IMR-90 (cell line): ENCODE measurements at regions not wholly inside any gene's neighbourhood (a gene's known extent, or its start where the extent isn't known, plus 50 kb on each side); places are given as distances from the start of the nearest gene placed in this dataset.

ENCODE experiments used
- ATAC-seq: fragments of 200-7000 bp; cut with Tn5 transposase; 2 replicates; pipeline ENCODE4 v1.9.1; 2020; ENCODE audit warnings: low read depth, mild to moderate bottlenecking, moderate library complexity
- BruUV-seq: library from RNA; stranded (reverse); fragments of 400-500 nt; replicated peaks from 2 replicates; lab custom pipeline; 2021; lab: Mats Ljungman, UMichigan
- CTCF ChIA-PET: fragments of 300-600 bp; formaldehyde crosslinking; extraction: SDS; loops from one replicate; lab custom pipeline; 2021; ENCODE audit warnings: antibody characterized with exemption; lab: Yijun Ruan, JAX
- POLR2A ChIA-PET: fragments of 300-600 bp; sonication (Branson Sonifier 250); formaldehyde crosslinking; loops from one replicate; lab custom pipeline; 2022; ENCODE audit warnings: antibody characterized with exemption; ENCODE audit not compliant: unreplicated experiment; lab: Charles Lee
- DNase-seq: peaks from one replicate; pipeline ENCODE4 v3.0.0; 2013
- H2AFZ ChIP-seq: replicated peaks from 2 replicates; pipeline ENCODE3; 2013; ENCODE audit warnings: low read length, mild to moderate bottlenecking; ENCODE audit not compliant: poor library complexity
- H2AK5ac ChIP-seq: 2 replicates; pipeline ENCODE4 v1.6.1; 2013; ENCODE audit warnings: low read depth, low read length, inconsistent platforms
- H2AK9ac ChIP-seq: replicated peaks from 2 replicates; pipeline ENCODE3; 2013; ENCODE audit warnings: mild to moderate bottlenecking, low read depth, low read length, moderate library complexity; ENCODE audit not compliant: poor library complexity
- H2BK120ac ChIP-seq: 2 replicates; pipeline ENCODE4 v1.6.1; 2013; ENCODE audit warnings: low read depth, low read length, inconsistent platforms
- H2BK15ac ChIP-seq: 3 replicates; pipeline ENCODE4 v1.6.1; 2013; ENCODE audit warnings: low read depth, low read length, inconsistent platforms
- H2BK20ac ChIP-seq: 2 replicates; pipeline ENCODE4 v1.6.1; 2013; ENCODE audit warnings: low read depth, mild to moderate bottlenecking, inconsistent platforms, low read length, moderate library complexity
- H2BK5ac ChIP-seq: 2 replicates; pipeline ENCODE4 v1.6.1; 2013; ENCODE audit warnings: mild to moderate bottlenecking, low read depth, low read length, inconsistent platforms; ENCODE audit not compliant: poor library complexity, severe bottlenecking
- H3K14ac ChIP-seq: replicated peaks from 2 replicates; pipeline ENCODE4 v1.6.1; 2013; ENCODE audit warnings: low read depth, low read length, inconsistent platforms
- H3K18ac ChIP-seq: 2 replicates; pipeline ENCODE4 v1.6.1; 2013; ENCODE audit warnings: low read depth, low read length, control low read depth
- H3K23ac ChIP-seq: 2 replicates; pipeline ENCODE4 v1.6.1; 2013; ENCODE audit warnings: low read depth, low read length, inconsistent platforms
- H3K27ac ChIP-seq: 2 replicates; pipeline ENCODE4 v1.5.1; 2013; ENCODE audit warnings: mild to moderate bottlenecking, control low read depth, low read length; ENCODE audit not compliant: insufficient read depth
- H3K27me3 ChIP-seq: 2 replicates; pipeline ENCODE4 v1.6.1; 2013; ENCODE audit warnings: low read length; ENCODE audit not compliant: control insufficient read depth, insufficient read depth
- H3K36me3 ChIP-seq: 2 replicates; pipeline ENCODE4 v1.6.1; 2013; ENCODE audit warnings: low read length, mixed read lengths; ENCODE audit not compliant: control insufficient read depth, insufficient read depth
- H3K4ac ChIP-seq: 2 replicates; pipeline ENCODE4 v1.6.1; 2013; ENCODE audit warnings: low read depth, low read length, inconsistent platforms
- H3K4me1 ChIP-seq: 2 replicates; pipeline ENCODE4 v1.6.1; 2013; ENCODE audit warnings: low read length, mixed read lengths; ENCODE audit not compliant: control insufficient read depth, insufficient read depth
- H3K4me2 ChIP-seq: 2 replicates; pipeline ENCODE4 v1.6.1; 2013; ENCODE audit warnings: low read depth, mild to moderate bottlenecking, control low read depth, low read length, moderate library complexity
- H3K4me3 ChIP-seq: 2 replicates; pipeline ENCODE4 v1.5.1; 2013; ENCODE audit warnings: low read depth, mild to moderate bottlenecking, control low read depth, low read length, moderate library complexity; ENCODE audit not compliant: insufficient read depth
- H3K56ac ChIP-seq: 2 replicates; pipeline ENCODE4 v1.6.1; 2013; ENCODE audit warnings: low read length, inconsistent platforms; ENCODE audit not compliant: insufficient read depth; ENCODE audit errors: extremely low read depth
- H3K79me1 ChIP-seq, 2 experiments: 2 replicates each; pipeline ENCODE4 v1.6.1; 2013; ENCODE audit warnings: low read length in 2 of 2, inconsistent platforms in 1 of 2, low read depth in 1 of 2
- H3K9ac ChIP-seq: 2 replicates; pipeline ENCODE4 v1.6.1; 2013; ENCODE audit warnings: low read depth, low read length, control low read depth
- H3K9me1 ChIP-seq: 2 replicates; pipeline ENCODE4 v1.6.1; 2013; ENCODE audit warnings: low read length, inconsistent platforms; ENCODE audit not compliant: insufficient read depth
- H3K9me3 ChIP-seq: 2 replicates; pipeline ENCODE4 v1.6.1; 2013; ENCODE audit warnings: low read length; ENCODE audit not compliant: control insufficient read depth, insufficient read depth
- H4K20me1 ChIP-seq: 2 replicates; pipeline ENCODE4 v1.6.1; 2013; ENCODE audit warnings: low read length, inconsistent platforms; ENCODE audit not compliant: insufficient read depth
- H4K5ac ChIP-seq: 2 replicates; pipeline ENCODE4 v1.6.1; 2013; ENCODE audit warnings: mild to moderate bottlenecking, low read depth, low read length, control low read depth
- H4K8ac ChIP-seq, 2 experiments: 2 replicates each; pipeline ENCODE4 v1.6.1; 2013; ENCODE audit warnings: low read depth in 2 of 2, low read length in 2 of 2, control low read depth in 1 of 2, inconsistent platforms in 1 of 2
- H4K91ac ChIP-seq: 2 replicates; pipeline ENCODE4 v1.6.1; 2013; ENCODE audit warnings: low read depth, low read length, inconsistent platforms; ENCODE audit not compliant: insufficient read depth
- BHLHE40 ChIP-seq: fragments of 150-350 bp; IDR thresholded peaks from 2 replicates; pipeline ENCODE4 v1.6.1; 2016; ENCODE audit warnings: mild to moderate bottlenecking, low read depth, low read length
- CEBPB ChIP-seq: IDR thresholded peaks from 2 replicates; pipeline ENCODE4 v1.6.1; 2012; ENCODE audit warnings: low read depth, low read length, improper control_type of control experiment
- CTCF ChIP-seq: conservative IDR thresholded peaks from 2 replicates; pipeline ENCODE4 v1.5.1; 2012; ENCODE audit warnings: mild to moderate bottlenecking, low read depth, low read length, improper control_type of control experiment
- ELK1 ChIP-seq: fragments of 150-350 bp; IDR thresholded peaks from 2 replicates; pipeline ENCODE4 v1.6.1; 2016; ENCODE audit warnings: low read depth, mild to moderate bottlenecking, low read length, moderate library complexity, borderline replicate concordance
- MXI1 ChIP-seq: IDR thresholded peaks from 2 replicates; pipeline ENCODE4 v1.6.1; 2012; ENCODE audit warnings: low read depth, mild to moderate bottlenecking, low read length, moderate library complexity, borderline replicate concordance
- POLR2A ChIP-seq: IDR thresholded peaks from 2 replicates; pipeline ENCODE4 v1.6.1; 2012; ENCODE audit warnings: mild to moderate bottlenecking, low read depth, low read length
- RCOR1 ChIP-seq: IDR thresholded peaks from 2 replicates; pipeline ENCODE4 v1.6.1; 2012; ENCODE audit warnings: mild to moderate bottlenecking, low read length, improper control_type of control experiment; ENCODE audit not compliant: insufficient replicate concordance
- RFX5 ChIP-seq: IDR thresholded peaks from 2 replicates; pipeline ENCODE4 v1.8.0; 2012; ENCODE audit warnings: low read depth, mild to moderate bottlenecking, low read length, moderate library complexity
- SMC3 ChIP-seq: fragments of 150-350 bp; IDR thresholded peaks from 2 replicates; pipeline ENCODE4 v1.6.1; 2016; ENCODE audit warnings: low read depth, mild to moderate bottlenecking, antibody characterized with exemption, low read length, moderate library complexity
- USF2 ChIP-seq: fragments of 150-350 bp; IDR thresholded peaks from 2 replicates; pipeline ENCODE4 v1.6.1; 2017; ENCODE audit warnings: mild to moderate bottlenecking, antibody characterized with exemption, low read length, low read depth
- WGBS, 2 experiments: methylation state at CpG; one replicate each; pipeline versions ENCODE4 v1.1.5 to v1.1.7; 2013; ENCODE audit warnings: missing lambda C conversion rate in 2 of 2; ENCODE audit not compliant: insufficient read length in 1 of 2; ENCODE audit errors: extremely low coverage in 2 of 2; 5-methylcytosine and 5-hydroxymethylcytosine counted together
- dilution Hi-C: fragments of 300-500 bp; cut with HindIII; formaldehyde crosslinking; loops from one replicate; pipeline ENCODE4 v1.14.3; 2018; ENCODE audit warnings: low sequenced_read_pairs; ENCODE audit not compliant: unreplicated experiment
- in situ Hi-C: fragments of 300-500 bp; cut with MboI; formaldehyde crosslinking; loops from 3 replicates; pipeline ENCODE4 v1.14.3; 2019; ENCODE audit warnings: low sequenced_read_pairs, inconsistent platforms, mixed read lengths
- intact Hi-C: fragments of 100-400 bp; cut with micrococcal nuclease; formaldehyde crosslinking; loops from 2 replicates; pipeline ENCODE4 v1.10.0; 2022

- H3K27me3 ChIP-seq, result no peaks in the 10 kb centered on the region
- no peak overlapping the region for H3K14ac ChIP-seq
- H3K4me2 ChIP-seq, result no peak overlapping the region
- no peak overlapping the region for H4K5ac ChIP-seq
- ChIA-PET CTCF (no interaction called here), POLR2A (no interaction called here)
- TF ChIP-seq CTCF (no peak), BHLHE40 (no peak), RFX5 (no peak), CEBPB (no peak), POLR2A (no peak), MXI1 (no peak), ELK1 (no peak), SMC3 (no peak), USF2 (no peak), RCOR1 (no peak)
- dilution Hi-C loops, result no loop called here
- no peak overlapping the region for H3K56ac ChIP-seq
- H3K27ac ChIP-seq, result no peak overlapping the region
- no peaks in the 10 kb centered on the region for H3K79me1 ChIP-seq
- no peaks in the 10 kb centered on the region for H3K4me1 ChIP-seq
- no peak overlapping the region for H2AK9ac ChIP-seq
- no peak overlapping the region for H2BK120ac ChIP-seq
- in situ Hi-C loops, result no loop called here
- H3K4me3 ChIP-seq, result no peak overlapping the region
- H2AFZ ChIP-seq, result no peak overlapping the region
- no peak overlapping the region for H3K4ac ChIP-seq
- ATAC-seq, result no peak
- DNase-seq, result no peak
- H3K23ac ChIP-seq, result no peak overlapping the region
- intact Hi-C loops, result no loop called here
- H4K20me1 ChIP-seq, result no peaks in the 10 kb centered on the region
- H2BK20ac ChIP-seq, result no peak overlapping the region
- H2BK15ac ChIP-seq, result no peak overlapping the region
- 52% methylated on average over 10 of the region's 23 CpGs; no CpG with 5 or more reads in 1 of the 2 experiments for WGBS, 2 experiments
- H2AK5ac ChIP-seq, result no peak overlapping the region
- H3K9me1 ChIP-seq, result no peaks in the 10 kb centered on the region
- H4K91ac ChIP-seq, result no peak overlapping the region
- no peak overlapping the region for H4K8ac ChIP-seq
- no peak overlapping the region for H3K9ac ChIP-seq
- no peak overlapping the region for H3K18ac ChIP-seq
- no peak overlapping the region for H2BK5ac ChIP-seq
- no TSS peak for BruUV-seq
- H3K36me3 ChIP-seq, result no peaks in the 10 kb centered on the region
- H3K9me3 ChIP-seq, result peaks cover 11% of the 10 kb centered on the region
These were observed 488.7 kb downstream of the RSL24D1 start for GRCh38 chr15:54707805-54708752.
